SK-N-SH treated with all-trans-retinoic acid at 6 μM for 48 hours (cell line): ENCODE measurements at regions not wholly inside any gene's neighbourhood (a gene's known extent, or its start where the extent isn't known, plus 50 kb on each side); places are given as distances from the start of the nearest gene placed in this dataset.

Experiments used
- ATAC-seq: fragments of 200-7000 bp; cut with Tn5 transposase; 3 replicates; pipeline ENCODE4 v1.9.1; 2020; ENCODE audit warnings: mild to moderate bottlenecking, moderate library complexity
- ARNTL ChIP-seq: fragments of 450-650 bp; formaldehyde crosslinking; IDR thresholded peaks from 2 replicates; pipeline ENCODE4 v1.5.0; 2020; ENCODE audit warnings: low read depth, mild to moderate bottlenecking, moderate library complexity, borderline replicate concordance
- CSDC2 ChIP-seq: fragments of 250-450 bp; sonication (Bioruptor Pico); IDR thresholded peaks from 2 replicates; pipeline ENCODE4 v1.5.0; 2020; ENCODE audit warnings: mild to moderate bottlenecking, moderate library complexity
- GLIS3 ChIP-seq: fragments of 250-450 bp; sonication (Bioruptor Pico); IDR thresholded peaks from 2 replicates; pipeline ENCODE4 v1.5.0; 2020; ENCODE audit warnings: mild to moderate bottlenecking, moderate library complexity
- ISL1 ChIP-seq: fragments of 250-450 bp; sonication (Bioruptor Pico); IDR thresholded peaks from 2 replicates; pipeline ENCODE4 v2.1.2; 2022; ENCODE audit warnings: mild to moderate bottlenecking, moderate library complexity
- OSR1 ChIP-seq: fragments of 250-450 bp; sonication (Bioruptor Pico); IDR thresholded peaks from 2 replicates; pipeline ENCODE4 v1.8.0; 2022; ENCODE audit warnings: moderate library complexity, mild to moderate bottlenecking, inconsistent platforms
- SNAI2 ChIP-seq: fragments of 250-450 bp; sonication (Bioruptor Pico); IDR thresholded peaks from 2 replicates; pipeline ENCODE4 v1.5.0; 2020; ENCODE audit warnings: mild to moderate bottlenecking, moderate library complexity
- TOX ChIP-seq: fragments of 250-450 bp; sonication (Bioruptor Pico); IDR thresholded peaks from 2 replicates; pipeline ENCODE4 v1.8.0; 2021; ENCODE audit warnings: mild to moderate bottlenecking, moderate library complexity, borderline replicate concordance
- ZC3H10 ChIP-seq: fragments of 250-450 bp; sonication (Bioruptor Pico); IDR thresholded peaks from 2 replicates; pipeline ENCODE4 v1.5.1; 2021; ENCODE audit warnings: mild to moderate bottlenecking, moderate library complexity
- ZFP30 ChIP-seq: fragments of 450-650 bp; formaldehyde crosslinking; IDR thresholded peaks from 2 replicates; pipeline ENCODE4 v1.5.0; 2022; ENCODE audit warnings: mild to moderate bottlenecking, moderate library complexity
- ZNF565 ChIP-seq: fragments of 450-650 bp; formaldehyde crosslinking; conservative IDR thresholded peaks from 2 replicates; pipeline ENCODE4 v1.5.0; 2020; ENCODE audit warnings: low read depth, mild to moderate bottlenecking, moderate library complexity
- ZNF70 ChIP-seq: fragments of 450-650 bp; formaldehyde crosslinking; IDR thresholded peaks from 2 replicates; pipeline ENCODE4 v1.5.0; 2020; ENCODE audit warnings: mild to moderate bottlenecking, moderate library complexity
- ZNF8 ChIP-seq: fragments of 450-650 bp; formaldehyde crosslinking; IDR thresholded peaks from 2 replicates; pipeline ENCODE4 v1.5.0; 2020; ENCODE audit warnings: mild to moderate bottlenecking, moderate library complexity
- TF ChIP-seq, protein P1 (sequence below): fragments of 250-450 bp; sonication (Bioruptor Pico); IDR thresholded peaks from 2 replicates; pipeline ENCODE4 v1.8.0; 2020; ENCODE audit warnings: mild to moderate bottlenecking, moderate library complexity, borderline replicate concordance
- TF ChIP-seq, protein P2 (sequence below): fragments of 250-450 bp; sonication (Bioruptor Pico); IDR thresholded peaks from 2 replicates; pipeline ENCODE4 v1.5.1; 2020; ENCODE audit warnings: low read depth, mild to moderate bottlenecking, moderate library complexity
- TF ChIP-seq, protein P3 (sequence below): fragments of 250-450 bp; sonication (Bioruptor Pico); IDR thresholded peaks from 2 replicates; pipeline ENCODE4 v1.5.0; 2020; ENCODE audit warnings: mild to moderate bottlenecking, moderate library complexity
- TF ChIP-seq, protein P4 (sequence below): fragments of 250-450 bp; sonication (Bioruptor Pico); IDR thresholded peaks from 2 replicates; pipeline ENCODE4 v1.5.1; 2021; ENCODE audit warnings: mild to moderate bottlenecking, moderate library complexity
- TF ChIP-seq, protein P5 (sequence below): fragments of 250-450 bp; sonication (Bioruptor Pico); IDR thresholded peaks from 2 replicates; pipeline ENCODE4 v1.8.0; 2021; ENCODE audit warnings: low read depth, mild to moderate bottlenecking, moderate library complexity, borderline replicate concordance

DNA sequence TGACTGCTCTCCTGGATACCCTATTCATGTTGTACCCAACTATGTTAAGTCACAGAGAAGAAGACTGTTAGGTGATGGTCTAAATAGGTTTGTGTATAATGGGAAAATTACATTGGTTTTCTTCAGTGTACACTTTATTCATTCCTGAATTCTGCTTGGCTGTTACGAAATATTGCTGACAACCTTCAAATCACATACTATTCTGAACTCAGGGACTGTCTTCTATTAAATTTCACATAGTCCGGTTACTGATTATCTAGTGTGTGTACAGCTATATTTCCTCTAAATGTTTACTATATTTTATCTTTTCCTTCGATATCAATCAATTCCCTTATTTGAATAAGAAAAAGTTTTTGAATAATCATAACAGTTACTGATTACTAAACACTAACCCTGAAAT, 1090.3 kb upstream of the CITED2 start:
- no peak for ATAC-seq
- TF ChIP-seq, protein P1, sequence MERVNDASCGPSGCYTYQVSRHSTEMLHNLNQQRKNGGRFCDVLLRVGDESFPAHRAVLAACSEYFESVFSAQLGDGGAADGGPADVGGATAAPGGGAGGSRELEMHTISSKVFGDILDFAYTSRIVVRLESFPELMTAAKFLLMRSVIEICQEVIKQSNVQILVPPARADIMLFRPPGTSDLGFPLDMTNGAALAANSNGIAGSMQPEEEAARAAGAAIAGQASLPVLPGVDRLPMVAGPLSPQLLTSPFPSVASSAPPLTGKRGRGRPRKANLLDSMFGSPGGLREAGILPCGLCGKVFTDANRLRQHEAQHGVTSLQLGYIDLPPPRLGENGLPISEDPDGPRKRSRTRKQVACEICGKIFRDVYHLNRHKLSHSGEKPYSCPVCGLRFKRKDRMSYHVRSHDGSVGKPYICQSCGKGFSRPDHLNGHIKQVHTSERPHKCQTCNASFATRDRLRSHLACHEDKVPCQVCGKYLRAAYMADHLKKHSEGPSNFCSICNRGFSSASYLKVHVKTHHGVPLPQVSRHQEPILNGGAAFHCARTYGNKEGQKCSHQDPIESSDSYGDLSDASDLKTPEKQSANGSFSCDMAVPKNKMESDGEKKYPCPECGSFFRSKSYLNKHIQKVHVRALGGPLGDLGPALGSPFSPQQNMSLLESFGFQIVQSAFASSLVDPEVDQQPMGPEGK (CRISPR knock-in tag): no peak
- TF ChIP-seq, protein P2, sequence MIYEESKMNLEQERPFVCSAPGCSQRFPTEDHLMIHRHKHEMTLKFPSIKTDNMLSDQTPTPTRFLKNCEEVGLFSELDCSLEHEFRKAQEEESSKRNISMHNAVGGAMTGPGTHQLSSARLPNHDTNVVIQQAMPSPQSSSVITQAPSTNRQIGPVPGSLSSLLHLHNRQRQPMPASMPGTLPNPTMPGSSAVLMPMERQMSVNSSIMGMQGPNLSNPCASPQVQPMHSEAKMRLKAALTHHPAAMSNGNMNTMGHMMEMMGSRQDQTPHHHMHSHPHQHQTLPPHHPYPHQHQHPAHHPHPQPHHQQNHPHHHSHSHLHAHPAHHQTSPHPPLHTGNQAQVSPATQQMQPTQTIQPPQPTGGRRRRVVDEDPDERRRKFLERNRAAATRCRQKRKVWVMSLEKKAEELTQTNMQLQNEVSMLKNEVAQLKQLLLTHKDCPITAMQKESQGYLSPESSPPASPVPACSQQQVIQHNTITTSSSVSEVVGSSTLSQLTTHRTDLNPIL: no peak
- no peak for TF ChIP-seq ZFP30 (CRISPR knock-in tag)
- no peak for TF ChIP-seq ZNF70 (CRISPR knock-in tag)
- TF ChIP-seq SNAI2 (CRISPR knock-in tag): no peak
- no peak for TF ChIP-seq GLIS3 (CRISPR knock-in tag)
- no peak for TF ChIP-seq CSDC2 (CRISPR knock-in tag)
- TF ChIP-seq, protein P3, sequence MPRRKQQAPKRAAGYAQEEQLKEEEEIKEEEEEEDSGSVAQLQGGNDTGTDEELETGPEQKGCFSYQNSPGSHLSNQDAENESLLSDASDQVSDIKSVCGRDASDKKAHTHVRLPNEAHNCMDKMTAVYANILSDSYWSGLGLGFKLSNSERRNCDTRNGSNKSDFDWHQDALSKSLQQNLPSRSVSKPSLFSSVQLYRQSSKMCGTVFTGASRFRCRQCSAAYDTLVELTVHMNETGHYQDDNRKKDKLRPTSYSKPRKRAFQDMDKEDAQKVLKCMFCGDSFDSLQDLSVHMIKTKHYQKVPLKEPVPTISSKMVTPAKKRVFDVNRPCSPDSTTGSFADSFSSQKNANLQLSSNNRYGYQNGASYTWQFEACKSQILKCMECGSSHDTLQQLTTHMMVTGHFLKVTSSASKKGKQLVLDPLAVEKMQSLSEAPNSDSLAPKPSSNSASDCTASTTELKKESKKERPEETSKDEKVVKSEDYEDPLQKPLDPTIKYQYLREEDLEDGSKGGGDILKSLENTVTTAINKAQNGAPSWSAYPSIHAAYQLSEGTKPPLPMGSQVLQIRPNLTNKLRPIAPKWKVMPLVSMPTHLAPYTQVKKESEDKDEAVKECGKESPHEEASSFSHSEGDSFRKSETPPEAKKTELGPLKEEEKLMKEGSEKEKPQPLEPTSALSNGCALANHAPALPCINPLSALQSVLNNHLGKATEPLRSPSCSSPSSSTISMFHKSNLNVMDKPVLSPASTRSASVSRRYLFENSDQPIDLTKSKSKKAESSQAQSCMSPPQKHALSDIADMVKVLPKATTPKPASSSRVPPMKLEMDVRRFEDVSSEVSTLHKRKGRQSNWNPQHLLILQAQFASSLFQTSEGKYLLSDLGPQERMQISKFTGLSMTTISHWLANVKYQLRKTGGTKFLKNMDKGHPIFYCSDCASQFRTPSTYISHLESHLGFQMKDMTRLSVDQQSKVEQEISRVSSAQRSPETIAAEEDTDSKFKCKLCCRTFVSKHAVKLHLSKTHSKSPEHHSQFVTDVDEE (CRISPR knock-in tag): no peak
- TF ChIP-seq, protein P4, sequence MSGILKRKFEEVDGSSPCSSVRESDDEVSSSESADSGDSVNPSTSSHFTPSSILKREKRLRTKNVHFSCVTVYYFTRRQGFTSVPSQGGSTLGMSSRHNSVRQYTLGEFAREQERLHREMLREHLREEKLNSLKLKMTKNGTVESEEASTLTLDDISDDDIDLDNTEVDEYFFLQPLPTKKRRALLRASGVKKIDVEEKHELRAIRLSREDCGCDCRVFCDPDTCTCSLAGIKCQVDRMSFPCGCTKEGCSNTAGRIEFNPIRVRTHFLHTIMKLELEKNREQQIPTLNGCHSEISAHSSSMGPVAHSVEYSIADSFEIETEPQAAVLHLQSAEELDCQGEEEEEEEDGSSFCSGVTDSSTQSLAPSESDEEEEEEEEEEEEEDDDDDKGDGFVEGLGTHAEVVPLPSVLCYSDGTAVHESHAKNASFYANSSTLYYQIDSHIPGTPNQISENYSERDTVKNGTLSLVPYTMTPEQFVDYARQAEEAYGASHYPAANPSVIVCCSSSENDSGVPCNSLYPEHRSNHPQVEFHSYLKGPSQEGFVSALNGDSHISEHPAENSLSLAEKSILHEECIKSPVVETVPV (CRISPR knock-in tag): no peak
- TF ChIP-seq ARNTL (CRISPR knock-in tag): no peak
- no peak for TF ChIP-seq ZNF8 (CRISPR knock-in tag)
- no peak for TF ChIP-seq TOX

DNA sequence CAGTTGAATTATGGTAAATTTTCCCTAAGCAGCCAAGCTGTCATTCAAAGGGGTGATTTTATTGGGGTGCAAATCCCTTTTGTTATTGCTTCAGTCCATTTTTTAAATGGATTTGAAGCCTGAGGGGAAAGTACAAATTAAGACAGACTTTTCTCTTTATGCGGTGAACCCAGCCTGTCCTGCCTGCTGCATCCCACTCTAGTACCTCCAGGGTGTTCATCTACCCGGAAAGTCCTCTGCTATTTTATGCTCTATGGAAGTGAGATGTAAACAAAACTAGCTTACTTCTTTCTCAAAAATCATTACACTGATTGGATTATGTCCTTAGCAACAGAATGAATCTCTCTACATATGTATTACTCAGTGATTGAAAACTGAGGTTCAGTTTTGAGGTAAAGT, 1088.9 kb upstream of the CITED2 start:
- TF ChIP-seq ZNF565 (no peak), ISL1 (CRISPR knock-in tag) (no peak), GLIS3 (CRISPR knock-in tag) (no peak), ZC3H10 (CRISPR knock-in tag) (no peak), OSR1 (CRISPR knock-in tag) (no peak)
- TF ChIP-seq, protein P5, sequence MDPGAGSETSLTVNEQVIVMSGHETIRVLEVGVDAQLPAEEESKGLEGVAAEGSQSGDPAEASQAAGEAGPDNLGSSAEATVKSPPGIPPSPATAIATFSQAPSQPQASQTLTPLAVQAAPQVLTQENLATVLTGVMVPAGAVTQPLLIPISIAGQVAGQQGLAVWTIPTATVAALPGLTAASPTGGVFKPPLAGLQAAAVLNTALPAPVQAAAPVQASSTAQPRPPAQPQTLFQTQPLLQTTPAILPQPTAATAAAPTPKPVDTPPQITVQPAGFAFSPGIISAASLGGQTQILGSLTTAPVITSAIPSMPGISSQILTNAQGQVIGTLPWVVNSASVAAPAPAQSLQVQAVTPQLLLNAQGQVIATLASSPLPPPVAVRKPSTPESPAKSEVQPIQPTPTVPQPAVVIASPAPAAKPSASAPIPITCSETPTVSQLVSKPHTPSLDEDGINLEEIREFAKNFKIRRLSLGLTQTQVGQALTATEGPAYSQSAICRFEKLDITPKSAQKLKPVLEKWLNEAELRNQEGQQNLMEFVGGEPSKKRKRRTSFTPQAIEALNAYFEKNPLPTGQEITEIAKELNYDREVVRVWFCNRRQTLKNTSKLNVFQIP (CRISPR knock-in tag): no peak
- TF ChIP-seq, protein P2: no peak
- TF ChIP-seq, protein P4 (CRISPR knock-in tag): no peak
- ATAC-seq: peak; percentile 57
